ENCODE measurements at regions not wholly inside any gene's neighbourhood (a gene's known extent, or its start where the extent isn't known, plus 50 kb on each side); places are given as distances from the start of the nearest gene placed in this dataset.

GRCh38 chr5:93078082-93079038 lies 502.7 kb downstream of the NR2F1-AS1 start:
- Histone ChIP-seq H3K4me3 (ENCODE audit: low read depth, low read length, poor library complexity, severe bottlenecking) (no peak overlapping the region), H4K20me1 (ENCODE audit: insufficient read depth, low read length) (no peaks in the 10 kb centered on the region), H3K4me1 (ENCODE audit: insufficient read depth, low read length, severe bottlenecking) (no peaks in the 10 kb centered on the region), H3K79me2 (ENCODE audit: insufficient read depth, low read length) (no peaks in the 10 kb centered on the region), H3K9me3 (ENCODE audit: low read length) (no peaks in the 10 kb centered on the region), H3F3A (ENCODE audit: insufficient read depth, low read length) (no peaks in the 10 kb centered on the region), H2AFZ (ENCODE audit: low read length) (no peak overlapping the region), H3K27ac (ENCODE audit: low read depth, low read length, poor library complexity, severe bottlenecking) (no peak overlapping the region), H3K9me2 (ENCODE audit: low read depth, low read length) (no peaks in the 10 kb centered on the region), H3K27me3 (ENCODE audit: insufficient read depth, low read length) (no peaks in the 10 kb centered on the region), H3K9ac (ENCODE audit: low read length) (no peak overlapping the region), H3K4me2 (ENCODE audit: low read length) (no peak overlapping the region), H3K36me3 (ENCODE audit: insufficient read depth, low read length) (no peaks in the 10 kb centered on the region)
- no peak for TF ChIP-seq CTCF (IDR thresholded peaks at IDR 0.05; ENCODE audit: low read length)
- no peak for TF ChIP-seq EZH2 (IDR thresholded peaks at IDR 0.05; ENCODE audit: borderline replicate concordance, low read length)

GRCh38 chr5:93076566-93076965 lies 504.5 kb downstream of the NR2F1-AS1 start:
- H3K27ac ChIP-seq (ENCODE audit: low read depth, low read length, poor library complexity, severe bottlenecking): no peak overlapping the region
- H3F3A ChIP-seq (ENCODE audit: insufficient read depth, low read length): no peaks in the 10 kb centered on the region
- no peaks in the 10 kb centered on the region for H3K36me3 ChIP-seq (ENCODE audit: insufficient read depth, low read length)
- H3K9me2 ChIP-seq (ENCODE audit: low read depth, low read length): no peaks in the 10 kb centered on the region
- no peaks in the 10 kb centered on the region for H3K79me2 ChIP-seq (ENCODE audit: insufficient read depth, low read length)
- H3K9ac ChIP-seq (ENCODE audit: low read length): no peak overlapping the region
- no peaks in the 10 kb centered on the region for H3K9me3 ChIP-seq (ENCODE audit: low read length)
- TF ChIP-seq EZH2 (IDR thresholded peaks at IDR 0.05; ENCODE audit: borderline replicate concordance, low read length) (no peak), CTCF (IDR thresholded peaks at IDR 0.05; ENCODE audit: low read length) (no peak; the same call in 1 of the 2 replicates)
- no peaks in the 10 kb centered on the region for H3K27me3 ChIP-seq (ENCODE audit: insufficient read depth, low read length)
- H2AFZ ChIP-seq (ENCODE audit: low read length): no peak overlapping the region
- no peak overlapping the region for H3K4me3 ChIP-seq (ENCODE audit: low read depth, low read length, poor library complexity, severe bottlenecking)
- H4K20me1 ChIP-seq (ENCODE audit: insufficient read depth, low read length): no peaks in the 10 kb centered on the region
- no peaks in the 10 kb centered on the region for H3K4me1 ChIP-seq (ENCODE audit: insufficient read depth, low read length, severe bottlenecking)
- no peak overlapping the region for H3K4me2 ChIP-seq (ENCODE audit: low read length)

- no peak overlapping the region for H3K27ac ChIP-seq (ENCODE audit: low read depth, low read length, poor library complexity, severe bottlenecking)
These were observed 504.9 kb downstream of the NR2F1-AS1 start for GRCh38 chr5:93076096-93076495.

More at GRCh38 chr5:93076096-93076495, 504.9 kb downstream of the NR2F1-AS1 start:
- Histone ChIP-seq H3K9me3 (ENCODE audit: low read length) (no peaks in the 10 kb centered on the region), H3K9ac (ENCODE audit: low read length) (no peak overlapping the region), H3K4me3 (ENCODE audit: low read depth, low read length, poor library complexity, severe bottlenecking) (no peak overlapping the region), H3K9me2 (ENCODE audit: low read depth, low read length) (no peaks in the 10 kb centered on the region), H3K79me2 (ENCODE audit: insufficient read depth, low read length) (no peaks in the 10 kb centered on the region), H3F3A (ENCODE audit: insufficient read depth, low read length) (no peaks in the 10 kb centered on the region), H3K4me2 (ENCODE audit: low read length) (no peak overlapping the region), H3K4me1 (ENCODE audit: insufficient read depth, low read length, severe bottlenecking) (no peaks in the 10 kb centered on the region), H3K36me3 (ENCODE audit: insufficient read depth, low read length) (no peaks in the 10 kb centered on the region), H2AFZ (ENCODE audit: low read length) (no peak overlapping the region), H4K20me1 (ENCODE audit: insufficient read depth, low read length) (no peaks in the 10 kb centered on the region), H3K27me3 (ENCODE audit: insufficient read depth, low read length) (no peaks in the 10 kb centered on the region)
- TF ChIP-seq EZH2 (IDR thresholded peaks at IDR 0.05; ENCODE audit: borderline replicate concordance, low read length): no peak
- TF ChIP-seq CTCF (IDR thresholded peaks at IDR 0.05; ENCODE audit: low read length): no peak

Data from OCI-LY1 (cell line).